GM19455 (cell line): ENCODE measurements at regions not wholly inside any gene's neighbourhood (a gene's known extent, or its start where the extent isn't known, plus 50 kb on each side); places are given as distances from the start of the nearest gene placed in this dataset.
"Not testable (repeated sequence)": the region's sequence is repeated elsewhere in the genome, so short reads cannot be mapped to it uniquely, and the experiment has no call there.

Experiments
- ATAC-seq: cut with Tn5 transposase; IDR thresholded peaks from one replicate; pipeline ENCODE4 v1.9.1; 2021; ENCODE audit not compliant: unreplicated experiment

DNA sequence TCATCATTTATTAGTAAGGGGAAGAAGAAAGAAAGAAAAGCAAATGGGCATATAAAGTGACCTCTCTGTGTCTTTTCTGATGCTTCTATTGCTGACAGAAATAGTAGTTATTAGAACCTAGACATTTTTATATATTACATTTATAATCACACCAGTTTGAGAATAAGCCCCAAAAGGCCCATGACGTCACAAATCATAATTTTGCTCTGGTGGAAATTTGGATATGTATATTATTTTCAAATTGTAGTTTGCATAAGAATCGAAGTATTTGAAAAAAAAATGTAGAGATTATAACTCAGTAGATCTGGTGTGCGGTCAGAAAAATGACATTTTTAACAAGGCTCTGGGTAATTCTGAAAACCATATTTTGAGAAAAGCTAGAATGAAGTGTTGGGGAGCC, 101.2 kb upstream of the STEAP1 start:
- ATAC-seq, result no peak

DNA sequence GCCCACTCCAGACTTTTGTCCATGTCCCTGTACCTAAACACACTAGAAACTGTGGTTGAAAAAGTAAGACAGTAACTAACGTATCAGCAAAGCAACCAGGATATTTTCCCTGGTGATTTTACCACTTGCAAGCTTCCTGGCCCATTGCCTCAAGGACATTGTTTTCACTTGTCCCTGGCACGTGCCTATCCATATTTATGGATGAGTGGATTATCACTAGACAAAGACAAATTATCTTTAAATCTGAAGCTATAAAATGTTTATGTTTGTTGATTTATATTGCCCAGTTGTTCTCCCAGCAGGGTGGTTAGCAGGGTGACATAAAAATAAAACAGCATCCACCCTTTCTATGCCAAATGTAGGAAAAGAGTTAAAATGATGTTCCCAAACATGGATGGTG, 93.2 kb upstream of the STEAP1 start:
- no peak for ATAC-seq

- no peak for ATAC-seq
Observed at GRCh38 chr7:90064370-90064769, 89.9 kb upstream of the STEAP1 start.

DNA sequence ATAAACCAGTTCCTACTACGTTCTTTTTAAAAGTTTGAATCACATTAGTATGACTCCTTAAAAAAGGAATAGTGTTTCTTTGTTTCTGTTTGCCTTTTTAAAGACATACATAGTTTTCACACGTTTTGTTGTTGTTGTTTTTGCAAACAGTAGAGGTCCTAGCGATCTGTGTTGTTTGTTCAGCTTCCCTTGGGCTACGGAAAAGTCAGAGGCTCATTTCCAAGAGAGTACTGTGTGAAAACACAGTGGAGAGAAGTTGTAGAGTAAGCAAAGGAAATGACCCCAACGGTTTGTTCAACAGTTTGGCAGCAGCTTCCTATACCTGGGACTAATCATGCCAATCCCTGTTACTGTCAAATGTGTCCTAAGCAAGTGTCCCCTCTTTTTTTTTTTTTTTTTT, 87.1 kb upstream of the STEAP1 start:
- ATAC-seq, result no peak

- ATAC-seq, result not testable (repeated sequence)
Observed at GRCh38 chr7:90070238-90070637, 84.0 kb upstream of the STEAP1 start.

GRCh38 chr7:90078921-90079320, 75.3 kb upstream of the STEAP1 start:
- no peak for ATAC-seq

DNA sequence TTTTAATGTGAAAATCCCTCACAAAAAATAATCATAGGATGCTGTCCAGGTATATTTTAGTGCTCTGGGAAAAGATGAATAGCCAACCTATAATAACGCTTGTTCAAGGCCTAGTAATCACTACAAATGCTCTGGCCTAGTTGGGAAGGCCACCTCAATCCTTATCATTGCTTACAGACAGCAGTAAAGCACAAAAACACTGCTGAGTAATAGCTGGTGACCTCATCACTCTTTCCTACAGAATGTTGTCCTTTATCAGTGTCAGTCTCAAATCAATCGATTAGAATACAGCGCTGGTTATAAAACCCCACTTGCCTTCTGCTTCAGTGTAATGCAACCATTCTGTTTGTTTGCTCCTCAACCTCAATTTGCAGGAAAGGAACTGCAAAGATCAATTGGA, 72.6 kb upstream of the STEAP1 start:
- ATAC-seq, result no peak

- no peak for ATAC-seq
Observed at GRCh38 chr7:90092506-90092905, 61.8 kb upstream of the STEAP1 start.

DNA sequence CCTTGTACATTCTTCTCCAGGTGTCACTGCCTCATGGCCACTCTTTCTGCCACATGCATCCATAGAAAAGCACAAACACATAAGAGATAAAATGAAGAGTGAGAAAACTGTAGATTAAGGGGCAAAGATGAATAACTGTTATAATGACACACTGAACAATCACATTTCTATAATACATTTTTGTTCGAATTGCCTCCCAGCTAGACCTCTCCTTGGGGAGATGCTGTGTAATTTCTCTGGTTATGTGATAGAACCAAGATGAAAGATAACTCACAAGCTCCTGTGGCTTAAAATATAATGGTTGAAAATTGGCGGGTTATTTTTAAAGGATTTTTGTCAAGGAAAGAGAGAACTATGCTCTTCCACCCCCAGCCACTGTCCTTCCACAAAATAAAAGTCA, 60.2 kb upstream of the STEAP1 start:
- no peak for ATAC-seq
